OCI-LY7 (cell line): ENCODE measurements at regions not wholly inside any gene's neighbourhood (a gene's known extent, or its start where the extent isn't known, plus 50 kb on each side); places are given as distances from the start of the nearest gene placed in this dataset.
"Not testable (repeated sequence)": the region's sequence is repeated elsewhere in the genome, so short reads cannot be mapped to it uniquely, and the experiment has no call there.

ENCODE experiments used
- BruUV-seq: library from RNA; stranded (reverse); fragments of 400-500 nt; replicated peaks from 2 replicates; lab custom pipeline; 2021; lab: Mats Ljungman, UMichigan
- CTCF ChIA-PET: fragments of 300-600 bp; sonication (Branson Sonifier 250); formaldehyde crosslinking; loops from one replicate; lab custom pipeline; 2022; ENCODE audit warnings: antibody characterized with exemption; ENCODE audit not compliant: unreplicated experiment; lab: Charles Lee
- POLR2A ChIA-PET: fragments of 300-600 bp; sonication (Branson Sonifier 250); formaldehyde crosslinking; loops from one replicate; lab custom pipeline; 2022; ENCODE audit warnings: antibody characterized with exemption; lab: Charles Lee
- DNase-seq: peaks from one replicate; pipeline ENCODE4 v3.0.0-alpha.2; 2015; ENCODE audit warnings: low spot score
- H2AFZ ChIP-seq: fragments of 200-600 bp; sonication (generic), shearing (Covaris generic); 2 replicates; pipeline ENCODE4 v1.6.1; 2014; ENCODE audit warnings: mild to moderate bottlenecking, antibody characterized with exemption, low read length, moderate library complexity
- H3K27ac ChIP-seq: fragments of 200-600 bp; sonication (generic); 2 replicates; pipeline ENCODE4 v1.5.1; 2014; ENCODE audit warnings: mixed run types, low read depth, mild to moderate bottlenecking, moderate library complexity, low read length, inconsistent platforms; ENCODE audit not compliant: poor library complexity, severe bottlenecking
- H3K36me3 ChIP-seq: fragments of 200-600 bp; sonication (generic); 2 replicates; pipeline ENCODE4 v1.6.1; 2014; ENCODE audit warnings: mild to moderate bottlenecking, antibody characterized with exemption, low read length, moderate library complexity, mixed read lengths; ENCODE audit not compliant: insufficient read depth
- H3K4me1 ChIP-seq: fragments of 200-600 bp; sonication (generic); 2 replicates; pipeline ENCODE4 v1.5.1; 2014; ENCODE audit warnings: mild to moderate bottlenecking, low read length; ENCODE audit not compliant: insufficient read depth, poor library complexity, severe bottlenecking
- H3K4me2 ChIP-seq: fragments of 200-600 bp; sonication (generic); 2 replicates; pipeline ENCODE4 v1.6.1; 2014; ENCODE audit warnings: mild to moderate bottlenecking, low read length
- H3K4me3 ChIP-seq: fragments of 200-600 bp; sonication (generic); 2 replicates; pipeline ENCODE4 v1.5.1; 2014; ENCODE audit warnings: mild to moderate bottlenecking, low read depth, low read length; ENCODE audit not compliant: poor library complexity, severe bottlenecking
- H3K79me2 ChIP-seq: fragments of 200-600 bp; sonication (generic); 2 replicates; pipeline ENCODE4 v1.6.1; 2016; ENCODE audit warnings: low read depth, mild to moderate bottlenecking, low read length, moderate library complexity, mixed read lengths; ENCODE audit not compliant: insufficient read depth
- H3K9me2 ChIP-seq: fragments of 200-600 bp; sonication (generic); 2 replicates; pipeline ENCODE4 v1.6.1; 2016; ENCODE audit warnings: mild to moderate bottlenecking, low read length, mixed read lengths; ENCODE audit not compliant: insufficient read depth
- H3K9me3 ChIP-seq: fragments of 200-600 bp; sonication (generic); 2 replicates; pipeline ENCODE4 v1.6.1; 2014; ENCODE audit warnings: mild to moderate bottlenecking, mixed run types, low read length, mixed read lengths
- H4K20me1 ChIP-seq: fragments of 200-600 bp; sonication (generic); 2 replicates; pipeline ENCODE4 v1.6.1; 2014; ENCODE audit warnings: mild to moderate bottlenecking, antibody characterized with exemption, low read length, moderate library complexity, mixed read lengths; ENCODE audit not compliant: insufficient read depth
- intact Hi-C: fragments of 100-400 bp; cut with micrococcal nuclease; formaldehyde crosslinking; loops from one replicate; pipeline ENCODE4 v1.10.0; 2022; ENCODE audit not compliant: unreplicated experiment

GRCh38 chr7:149951579-149951978 lies 77.8 kb downstream of the ATP6V0E2 start:
- POLR2A ChIA-PET, H3K4me1 ChIP-seq, intact Hi-C loops, H3K4me3 ChIP-seq, H3K79me2 ChIP-seq, H3K27ac ChIP-seq, CTCF ChIA-PET, H3K36me3 ChIP-seq, DNase-seq, H3K9me3 ChIP-seq, H3K4me2 ChIP-seq, H3K9me2 ChIP-seq, H2AFZ ChIP-seq, BruUV-seq, H4K20me1 ChIP-seq: not testable (repeated sequence)

GRCh38 chr7:149958880-149959279 lies 85.1 kb downstream of the ATP6V0E2 start:
- H3K4me2 ChIP-seq, H3K9me2 ChIP-seq, POLR2A ChIA-PET, H2AFZ ChIP-seq, H3K79me2 ChIP-seq, H3K27ac ChIP-seq, DNase-seq, H3K36me3 ChIP-seq, H4K20me1 ChIP-seq, CTCF ChIA-PET, H3K4me1 ChIP-seq, intact Hi-C loops, H3K4me3 ChIP-seq, BruUV-seq: not testable (repeated sequence)
- peaks cover 13% of the 10 kb centered on the region for H3K9me3 ChIP-seq

- H3K79me2 ChIP-seq, H3K9me2 ChIP-seq, H3K36me3 ChIP-seq, CTCF ChIA-PET, H4K20me1 ChIP-seq, H3K4me1 ChIP-seq, intact Hi-C loops, H3K4me3 ChIP-seq, H3K4me2 ChIP-seq, POLR2A ChIA-PET, BruUV-seq: not testable (repeated sequence)
- Histone ChIP-seq H2AFZ (peak overlapping the region; percentile 68; the same call in 1 of the 2 replicates), H3K27ac (peak overlapping the region; percentile 29), H3K9me3 (peaks cover 13% of the 10 kb centered on the region)
- peak; percentile 58 for DNase-seq
Observed at GRCh38 chr7:149960863-149961262, 87.1 kb downstream of the ATP6V0E2 start.

GRCh38 chr7:149961878-149962277 lies 88.1 kb downstream of the ATP6V0E2 start:
- H3K4me2 ChIP-seq, H3K9me2 ChIP-seq, H3K4me3 ChIP-seq, POLR2A ChIA-PET, BruUV-seq, CTCF ChIA-PET, H3K4me1 ChIP-seq, H3K79me2 ChIP-seq, H4K20me1 ChIP-seq, intact Hi-C loops, H3K36me3 ChIP-seq: not testable (repeated sequence)
- H3K9me3 ChIP-seq: peaks cover 13% of the 10 kb centered on the region
- peak; percentile 39 for DNase-seq
- H3K27ac ChIP-seq: peak overlapping the region; percentile 29
- peak overlapping the region; percentile 68 for H2AFZ ChIP-seq

- DNase-seq, H3K36me3 ChIP-seq, H3K9me2 ChIP-seq, H3K4me1 ChIP-seq, CTCF ChIA-PET, H4K20me1 ChIP-seq, H2AFZ ChIP-seq, intact Hi-C loops, H3K4me3 ChIP-seq, H3K79me2 ChIP-seq, POLR2A ChIA-PET, H3K4me2 ChIP-seq, H3K27ac ChIP-seq, BruUV-seq: not testable (repeated sequence)
- peaks cover 13% of the 10 kb centered on the region for H3K9me3 ChIP-seq
Observed at GRCh38 chr7:149962685-149963319, 89.0 kb downstream of the ATP6V0E2 start.

GRCh38 chr7:149963985-149964384 lies 90.2 kb downstream of the ATP6V0E2 start:
- intact Hi-C loops, DNase-seq, H3K4me2 ChIP-seq, H3K4me1 ChIP-seq, H4K20me1 ChIP-seq, H3K9me2 ChIP-seq, H2AFZ ChIP-seq, H3K4me3 ChIP-seq, H3K27ac ChIP-seq, POLR2A ChIA-PET, H3K36me3 ChIP-seq, CTCF ChIA-PET, H3K79me2 ChIP-seq, BruUV-seq: not testable (repeated sequence)
- peaks cover 13% of the 10 kb centered on the region for H3K9me3 ChIP-seq
